SK-N-SH (cell line): ENCODE measurements at regions not wholly inside any gene's neighbourhood (a gene's known extent, or its start where the extent isn't known, plus 50 kb on each side); places are given as distances from the start of the nearest gene placed in this dataset.

ENCODE experiments used
- CTCF ChIA-PET: fragments of 300-600, 350-600 bp; formaldehyde crosslinking; extraction: SDS; loops from one replicate; lab custom pipeline; 2021; lab: Yijun Ruan, JAX
- POLR2A ChIA-PET: fragments of 350-600 bp; sonication (Branson Sonifier 250); formaldehyde crosslinking; extraction: SDS; loops from one replicate; lab custom pipeline; 2020; ENCODE audit warnings: antibody characterized with exemption, inconsistent platforms; lab: Yijun Ruan, JAX
- DNase-seq: peaks from one replicate; pipeline ENCODE4 v3.0.0; 2012
- H2AFZ ChIP-seq: fragments of 200-600 bp; sonication (generic); 2 replicates; pipeline ENCODE4 v1.8.1; 2016; ENCODE audit warnings: antibody characterized with exemption, mild to moderate bottlenecking, low read depth
- H3F3A ChIP-seq: fragments of 200-600 bp; sonication (generic); replicated peaks from 2 replicates; pipeline ENCODE3; 2016; ENCODE audit warnings: antibody characterized with exemption, mild to moderate bottlenecking; ENCODE audit not compliant: insufficient read depth
- H3K27ac ChIP-seq, 2 experiments: fragments of 200-500 bp in 1 of 2; fragments of 200-600 bp in 1 of 2; sonication (Bioruptor generic) in 1 of 2; sonication (generic), shearing (Covaris generic) in 1 of 2; 2 replicates each; pipeline versions ENCODE4 v1.5.1 to v1.6.1; 2014 to 2016; ENCODE audit warnings: low read depth in 2 of 2, inconsistent platforms in 1 of 2, low read length in 1 of 2, mild to moderate bottlenecking in 1 of 2, mixed read lengths in 1 of 2
- H3K27me3 ChIP-seq: fragments of 200-600 bp; sonication (generic), shearing (Covaris generic); 2 replicates; pipeline ENCODE4 v1.6.1; 2016; ENCODE audit warnings: mixed run types; ENCODE audit not compliant: insufficient read depth
- H3K36me3 ChIP-seq, 2 experiments: fragments of 200-500 bp in 1 of 2; fragments of 200-600 bp in 1 of 2; sonication (Bioruptor generic) in 1 of 2; sonication (generic) in 1 of 2; replicated peaks in 1 of 2; 2 replicates each; pipeline versions ENCODE3 to v1.5.1; 2014 to 2016; ENCODE audit warnings: low read length in 1 of 2, mild to moderate bottlenecking in 1 of 2; ENCODE audit not compliant: insufficient read depth in 2 of 2, control insufficient read depth in 1 of 2
- H3K4me1 ChIP-seq, 2 experiments: fragments of 200-500 bp in 1 of 2; fragments of 200-600 bp in 1 of 2; sonication (Bioruptor generic) in 1 of 2; sonication (generic), shearing (Covaris generic) in 1 of 2; 2 replicates each; pipeline versions ENCODE4 v1.5.1 to v1.6.1; 2014 to 2016; ENCODE audit warnings: low read depth in 1 of 2, low read length in 1 of 2, mixed run types in 1 of 2; ENCODE audit not compliant: insufficient read depth in 2 of 2, control insufficient read depth in 1 of 2
- H3K4me2 ChIP-seq: fragments of 200-600 bp; sonication (generic), shearing (Covaris generic); 2 replicates; pipeline ENCODE4 v1.6.1; 2017; ENCODE audit warnings: mixed run types
- H3K4me3 ChIP-seq, 2 experiments: fragments of 200-500 bp in 1 of 2; fragments of 200-600 bp in 1 of 2; sonication (Bioruptor generic) in 1 of 2; sonication (generic), shearing (Covaris generic) in 1 of 2; 2 replicates each; pipeline versions ENCODE4 v1.5.1 to v1.8.1; 2014 to 2016; ENCODE audit warnings: low read depth in 2 of 2, inconsistent platforms in 1 of 2, low read length in 1 of 2, mild to moderate bottlenecking in 1 of 2, mixed read lengths in 1 of 2, moderate library complexity in 1 of 2
- H3K79me2 ChIP-seq: fragments of 200-600 bp; sonication (generic); 2 replicates; pipeline ENCODE4 v1.8.1; 2017; ENCODE audit warnings: mild to moderate bottlenecking; ENCODE audit not compliant: insufficient read depth
- H3K9ac ChIP-seq: fragments of 200-600 bp; sonication (generic); 2 replicates; pipeline ENCODE4 v1.6.1; 2017; ENCODE audit warnings: mixed run types
- H3K9me2 ChIP-seq: fragments of 200-600 bp; sonication (generic); 2 replicates; pipeline ENCODE4 v1.6.1; 2017; ENCODE audit warnings: mixed run types
- H3K9me3 ChIP-seq: fragments of 200-600 bp; sonication (generic); 2 replicates; pipeline ENCODE4 v1.6.1; 2017; ENCODE audit warnings: mixed run types, mild to moderate bottlenecking, moderate library complexity
- H4K20me1 ChIP-seq: fragments of 200-600 bp; sonication (generic); 2 replicates; pipeline ENCODE4 v1.6.1; 2017; ENCODE audit warnings: mild to moderate bottlenecking, mixed run types; ENCODE audit not compliant: insufficient read depth
- ELF1 ChIP-seq: IDR thresholded peaks from 2 replicates; pipeline ENCODE4 v1.4.0; 2012
- EP300 ChIP-seq, 2 experiments: IDR thresholded peaks; 2 replicates each; pipeline versions ENCODE4 v1.4.0 to v1.6.1; 2012; ENCODE audit warnings: borderline replicate concordance in 1 of 2, low read depth in 1 of 2, low read length in 1 of 2
- EZH2phosphoT487 ChIP-seq: fragments of 200-600 bp; sonication (generic); IDR thresholded peaks from 2 replicates; pipeline ENCODE4 v1.6.1; 2017; ENCODE audit warnings: low read depth, mixed run types, mild to moderate bottlenecking, antibody characterized with exemption, moderate library complexity, borderline replicate concordance
- FOXM1 ChIP-seq: IDR thresholded peaks from 2 replicates; pipeline ENCODE4 v1.4.0; 2012; ENCODE audit warnings: low read depth, mild to moderate bottlenecking
- GATA2 ChIP-seq: sonication (generic); formaldehyde crosslinking; IDR thresholded peaks from 2 replicates; pipeline ENCODE4 v1.5.0; 2020; ENCODE audit warnings: mild to moderate bottlenecking, missing genetic modification reagents
- JUND ChIP-seq: IDR thresholded peaks from 2 replicates; pipeline ENCODE4 v1.4.0; 2012
- MEF2A ChIP-seq: IDR thresholded peaks from 2 replicates; pipeline ENCODE4 v1.4.0; 2012; ENCODE audit warnings: low read depth, borderline replicate concordance
- MXI1 ChIP-seq: IDR thresholded peaks from 2 replicates; pipeline ENCODE4 v1.6.1; 2012; ENCODE audit warnings: mild to moderate bottlenecking, low read depth, low read length, improper control_type of control experiment
- NFIC ChIP-seq: IDR thresholded peaks from 2 replicates; pipeline ENCODE4 v1.4.0; 2012; ENCODE audit warnings: borderline replicate concordance
- POLR2AphosphoS5 ChIP-seq: IDR thresholded peaks from 2 replicates; pipeline ENCODE4 v1.6.1; 2012; ENCODE audit warnings: low read depth, low read length
- RAD21 ChIP-seq: IDR thresholded peaks from 2 replicates; pipeline ENCODE4 v1.6.1; 2012; ENCODE audit warnings: mild to moderate bottlenecking, low read length
- RCOR1 ChIP-seq: fragments of 150-350 bp; IDR thresholded peaks from 2 replicates; pipeline ENCODE4 v1.6.1; 2017; ENCODE audit warnings: antibody characterized with exemption, low read length
- RFX5 ChIP-seq: IDR thresholded peaks from 2 replicates; pipeline ENCODE4 v1.6.1; 2012; ENCODE audit warnings: mild to moderate bottlenecking, improper control_type of control experiment, low read length
- RXRA ChIP-seq: IDR thresholded peaks from 2 replicates; pipeline ENCODE4 v1.4.0; 2012; ENCODE audit warnings: low read depth, mild to moderate bottlenecking, borderline replicate concordance
- SIN3A ChIP-seq: IDR thresholded peaks from 2 replicates; pipeline ENCODE4 v1.6.1; 2012; ENCODE audit warnings: low read depth, mild to moderate bottlenecking, low read length, moderate library complexity, borderline replicate concordance
- SMC3 ChIP-seq: IDR thresholded peaks from 2 replicates; pipeline ENCODE4 v1.6.1; 2012; ENCODE audit warnings: low read depth, low read length, improper control_type of control experiment
- TAF1 ChIP-seq: IDR thresholded peaks from 2 replicates; pipeline ENCODE4 v1.6.1; 2012; ENCODE audit warnings: low read depth, mild to moderate bottlenecking, low read length, moderate library complexity, borderline replicate concordance
- YY1 ChIP-seq: IDR thresholded peaks from 2 replicates; pipeline ENCODE4 v1.4.0; 2012; ENCODE audit warnings: low read depth, mild to moderate bottlenecking
- WGBS: methylation state at CpG from one replicate; pipeline ENCODE4 v1.1.6; 2017; ENCODE audit warnings: low lambda C conversion rate; 5-methylcytosine and 5-hydroxymethylcytosine counted together
- TF ChIP-seq, protein P1 (sequence below): IDR thresholded peaks from 2 replicates; pipeline ENCODE4; 2012
- TF ChIP-seq, protein P2 (sequence below): IDR thresholded peaks from 2 replicates; pipeline ENCODE4 v1.4.0; 2012; ENCODE audit warnings: low read depth
- TF ChIP-seq, protein P3 (sequence below): fragments of 200-600 bp; sonication (generic); IDR thresholded peaks from 2 replicates; pipeline ENCODE4 v1.6.1; 2017; ENCODE audit warnings: antibody characterized with exemption, mild to moderate bottlenecking, moderate library complexity
- TF ChIP-seq, protein P4 (sequence below): IDR thresholded peaks from 2 replicates; pipeline ENCODE4 v1.6.1; 2012; ENCODE audit warnings: mild to moderate bottlenecking, low read depth, low read length, moderate library complexity
- TF ChIP-seq, protein P5 (sequence below): fragments of 150-350 bp; IDR thresholded peaks from 2 replicates; pipeline ENCODE4 v1.6.1; 2017; ENCODE audit warnings: antibody characterized with exemption, low read length, low read depth, borderline replicate concordance

DNA sequence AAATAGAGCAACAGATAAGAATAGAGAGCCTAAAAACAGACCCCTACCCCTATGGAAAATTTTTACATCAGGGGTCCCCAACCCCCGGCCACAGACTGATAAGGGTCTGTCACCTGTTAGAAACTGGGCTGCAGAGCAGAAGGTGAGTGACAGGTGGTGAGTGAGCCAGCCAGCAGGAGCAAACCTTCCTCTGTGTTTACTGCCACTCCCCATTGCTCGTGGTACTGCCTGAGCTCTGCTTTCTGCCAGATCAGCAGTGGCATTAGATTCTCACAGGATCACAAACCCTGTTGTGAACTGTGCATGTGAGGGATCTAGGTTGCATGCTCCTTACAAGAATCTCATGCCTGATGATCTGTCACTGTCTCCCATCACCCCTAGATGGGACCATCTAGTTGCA lies 174.1 kb downstream of the FOXD2 start:
- Histone ChIP-seq H3K27me3 (no peaks in the 10 kb centered on the region), H3K4me1 (no peaks in the 10 kb centered on the region), H3K4me2 (no peak overlapping the region), H2AFZ (no peak overlapping the region), H4K20me1 (no peaks in the 10 kb centered on the region), H3K79me2 (no peaks in the 10 kb centered on the region)
- CTCF ChIA-PET: no interaction called here
- TF ChIP-seq, protein P1, sequence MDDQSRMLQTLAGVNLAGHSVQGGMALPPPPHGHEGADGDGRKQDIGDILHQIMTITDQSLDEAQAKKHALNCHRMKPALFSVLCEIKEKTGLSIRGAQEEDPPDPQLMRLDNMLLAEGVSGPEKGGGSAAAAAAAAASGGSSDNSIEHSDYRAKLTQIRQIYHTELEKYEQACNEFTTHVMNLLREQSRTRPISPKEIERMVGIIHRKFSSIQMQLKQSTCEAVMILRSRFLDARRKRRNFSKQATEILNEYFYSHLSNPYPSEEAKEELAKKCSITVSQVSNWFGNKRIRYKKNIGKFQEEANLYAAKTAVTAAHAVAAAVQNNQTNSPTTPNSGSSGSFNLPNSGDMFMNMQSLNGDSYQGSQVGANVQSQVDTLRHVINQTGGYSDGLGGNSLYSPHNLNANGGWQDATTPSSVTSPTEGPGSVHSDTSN: no peak
- TF ChIP-seq FOXM1: no peak
- no peak for TF ChIP-seq RFX5
- TF ChIP-seq EP300 (IDR thresholded peaks at IDR 0.05; ENCODE audit: borderline replicate concordance in 1 of 2, low read depth in 1 of 2, low read length in 1 of 2): no peak
- no peak for TF ChIP-seq POLR2AphosphoS5
- TF ChIP-seq RXRA: no peak
- no peak for TF ChIP-seq RAD21
- no peak for TF ChIP-seq EZH2phosphoT487
- TF ChIP-seq, protein P2, sequence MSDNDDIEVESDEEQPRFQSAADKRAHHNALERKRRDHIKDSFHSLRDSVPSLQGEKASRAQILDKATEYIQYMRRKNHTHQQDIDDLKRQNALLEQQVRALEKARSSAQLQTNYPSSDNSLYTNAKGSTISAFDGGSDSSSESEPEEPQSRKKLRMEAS: no peak
- TF ChIP-seq YY1: no peak
- TF ChIP-seq, protein P3, sequence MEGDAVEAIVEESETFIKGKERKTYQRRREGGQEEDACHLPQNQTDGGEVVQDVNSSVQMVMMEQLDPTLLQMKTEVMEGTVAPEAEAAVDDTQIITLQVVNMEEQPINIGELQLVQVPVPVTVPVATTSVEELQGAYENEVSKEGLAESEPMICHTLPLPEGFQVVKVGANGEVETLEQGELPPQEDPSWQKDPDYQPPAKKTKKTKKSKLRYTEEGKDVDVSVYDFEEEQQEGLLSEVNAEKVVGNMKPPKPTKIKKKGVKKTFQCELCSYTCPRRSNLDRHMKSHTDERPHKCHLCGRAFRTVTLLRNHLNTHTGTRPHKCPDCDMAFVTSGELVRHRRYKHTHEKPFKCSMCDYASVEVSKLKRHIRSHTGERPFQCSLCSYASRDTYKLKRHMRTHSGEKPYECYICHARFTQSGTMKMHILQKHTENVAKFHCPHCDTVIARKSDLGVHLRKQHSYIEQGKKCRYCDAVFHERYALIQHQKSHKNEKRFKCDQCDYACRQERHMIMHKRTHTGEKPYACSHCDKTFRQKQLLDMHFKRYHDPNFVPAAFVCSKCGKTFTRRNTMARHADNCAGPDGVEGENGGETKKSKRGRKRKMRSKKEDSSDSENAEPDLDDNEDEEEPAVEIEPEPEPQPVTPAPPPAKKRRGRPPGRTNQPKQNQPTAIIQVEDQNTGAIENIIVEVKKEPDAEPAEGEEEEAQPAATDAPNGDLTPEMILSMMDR: no peak
- no peak for TF ChIP-seq ELF1
- TF ChIP-seq TAF1: no peak
- no peak for TF ChIP-seq MXI1
- TF ChIP-seq JUND: no peak
- TF ChIP-seq, all 33 proteins: peak for 0
- no peak for DNase-seq
- no peaks in the 10 kb centered on the region for H3K9me2 ChIP-seq
- no peaks in the 10 kb centered on the region for H3K36me3 ChIP-seq
- no peaks in the 10 kb centered on the region for H3F3A ChIP-seq
- no peak overlapping the region for H3K4me3 ChIP-seq
- POLR2A ChIA-PET: no interaction called here
- H3K9me3 ChIP-seq: no peaks in the 10 kb centered on the region
- no peak overlapping the region for H3K9ac ChIP-seq
- WGBS: 4% methylated on average over 2 of the region's 2 CpGs
- no peak overlapping the region for H3K27ac ChIP-seq

DNA sequence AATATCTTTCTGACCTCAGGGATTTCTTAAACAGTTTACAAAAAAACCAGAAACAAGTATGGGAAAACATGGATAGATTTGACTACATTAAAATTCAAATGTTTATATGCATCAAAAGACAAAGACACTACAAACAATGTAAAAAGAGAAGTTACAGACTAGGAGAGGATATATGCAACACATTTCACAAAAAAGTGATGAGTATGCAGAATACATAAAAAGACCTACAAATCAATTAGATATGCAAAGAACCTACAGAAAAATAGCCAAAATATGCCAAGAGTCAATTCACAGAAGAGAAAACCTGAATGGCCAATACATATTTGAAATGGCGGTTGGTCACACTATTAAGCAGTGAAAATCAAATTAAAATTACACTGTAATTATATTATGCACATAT lies 175.0 kb downstream of the FOXD2 start:
- no peak for DNase-seq
- Histone ChIP-seq H3K4me2 (no peak overlapping the region), H3K4me3 (no peak overlapping the region), H3K9ac (no peak overlapping the region), H2AFZ (no peak overlapping the region), H3K27me3 (no peaks in the 10 kb centered on the region; the same call in 1 of the 2 replicates), H3F3A (no peaks in the 10 kb centered on the region), H3K4me1 (no peaks in the 10 kb centered on the region)
- WGBS: 38% methylated on average over 1 of the region's 1 CpG
- CTCF ChIA-PET: no interaction called here
- TF ChIP-seq MEF2A (no peak), RXRA (no peak), TAF1 (no peak), GATA2 (CRISPR knock-in tag) (no peak), NFIC (no peak), SMC3 (no peak), RCOR1 (no peak), SIN3A (no peak)
- TF ChIP-seq, protein P4, sequence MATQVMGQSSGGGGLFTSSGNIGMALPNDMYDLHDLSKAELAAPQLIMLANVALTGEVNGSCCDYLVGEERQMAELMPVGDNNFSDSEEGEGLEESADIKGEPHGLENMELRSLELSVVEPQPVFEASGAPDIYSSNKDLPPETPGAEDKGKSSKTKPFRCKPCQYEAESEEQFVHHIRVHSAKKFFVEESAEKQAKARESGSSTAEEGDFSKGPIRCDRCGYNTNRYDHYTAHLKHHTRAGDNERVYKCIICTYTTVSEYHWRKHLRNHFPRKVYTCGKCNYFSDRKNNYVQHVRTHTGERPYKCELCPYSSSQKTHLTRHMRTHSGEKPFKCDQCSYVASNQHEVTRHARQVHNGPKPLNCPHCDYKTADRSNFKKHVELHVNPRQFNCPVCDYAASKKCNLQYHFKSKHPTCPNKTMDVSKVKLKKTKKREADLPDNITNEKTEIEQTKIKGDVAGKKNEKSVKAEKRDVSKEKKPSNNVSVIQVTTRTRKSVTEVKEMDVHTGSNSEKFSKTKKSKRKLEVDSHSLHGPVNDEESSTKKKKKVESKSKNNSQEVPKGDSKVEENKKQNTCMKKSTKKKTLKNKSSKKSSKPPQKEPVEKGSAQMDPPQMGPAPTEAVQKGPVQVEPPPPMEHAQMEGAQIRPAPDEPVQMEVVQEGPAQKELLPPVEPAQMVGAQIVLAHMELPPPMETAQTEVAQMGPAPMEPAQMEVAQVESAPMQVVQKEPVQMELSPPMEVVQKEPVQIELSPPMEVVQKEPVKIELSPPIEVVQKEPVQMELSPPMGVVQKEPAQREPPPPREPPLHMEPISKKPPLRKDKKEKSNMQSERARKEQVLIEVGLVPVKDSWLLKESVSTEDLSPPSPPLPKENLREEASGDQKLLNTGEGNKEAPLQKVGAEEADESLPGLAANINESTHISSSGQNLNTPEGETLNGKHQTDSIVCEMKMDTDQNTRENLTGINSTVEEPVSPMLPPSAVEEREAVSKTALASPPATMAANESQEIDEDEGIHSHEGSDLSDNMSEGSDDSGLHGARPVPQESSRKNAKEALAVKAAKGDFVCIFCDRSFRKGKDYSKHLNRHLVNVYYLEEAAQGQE: no peak
- TF ChIP-seq, protein P5, sequence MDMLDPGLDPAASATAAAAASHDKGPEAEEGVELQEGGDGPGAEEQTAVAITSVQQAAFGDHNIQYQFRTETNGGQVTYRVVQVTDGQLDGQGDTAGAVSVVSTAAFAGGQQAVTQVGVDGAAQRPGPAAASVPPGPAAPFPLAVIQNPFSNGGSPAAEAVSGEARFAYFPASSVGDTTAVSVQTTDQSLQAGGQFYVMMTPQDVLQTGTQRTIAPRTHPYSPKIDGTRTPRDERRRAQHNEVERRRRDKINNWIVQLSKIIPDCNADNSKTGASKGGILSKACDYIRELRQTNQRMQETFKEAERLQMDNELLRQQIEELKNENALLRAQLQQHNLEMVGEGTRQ: no peak
- TF ChIP-seq, all 33 proteins: peak for 0
- H3K27ac ChIP-seq: no peak overlapping the region
- H3K36me3 ChIP-seq: no peaks in the 10 kb centered on the region
- no peaks in the 10 kb centered on the region for H4K20me1 ChIP-seq
- H3K9me2 ChIP-seq: no peaks in the 10 kb centered on the region
- POLR2A ChIA-PET: no interaction called here
- H3K79me2 ChIP-seq: no peaks in the 10 kb centered on the region
- H3K9me3 ChIP-seq: no peaks in the 10 kb centered on the region
